Trophoblast cell (in vitro differentiated cells and primary cell): ENCODE measurements at regions not wholly inside any gene's neighbourhood (a gene's known extent, or its start where the extent isn't known, plus 50 kb on each side); places are given as distances from the start of the nearest gene placed in this dataset.

Experiments used
- DNase-seq, 2 donors: peaks; one replicate each; pipeline ENCODE4 v3.0.0-alpha.2; 2016
- H2AFZ ChIP-seq: 2 replicates; pipeline ENCODE4 v1.6.1; 2013; ENCODE audit warnings: low read length, moderate library complexity, mild to moderate bottlenecking; ENCODE audit not compliant: insufficient read depth, poor library complexity
- H2AK5ac ChIP-seq: 2 replicates; pipeline ENCODE4 v1.6.1; 2013; ENCODE audit warnings: mild to moderate bottlenecking, low read length
- H2BK120ac ChIP-seq: 2 replicates; pipeline ENCODE4 v1.6.1; 2013; ENCODE audit warnings: low read length, mild to moderate bottlenecking, moderate library complexity; ENCODE audit not compliant: insufficient read depth, poor library complexity
- H2BK12ac ChIP-seq: 2 replicates; pipeline ENCODE4 v1.6.1; 2013; ENCODE audit warnings: mild to moderate bottlenecking, low read length, moderate library complexity
- H2BK5ac ChIP-seq: 2 replicates; pipeline ENCODE4 v1.6.1; 2013; ENCODE audit warnings: low read length, low read depth, moderate library complexity, mild to moderate bottlenecking; ENCODE audit not compliant: poor library complexity
- H3K14ac ChIP-seq: 2 replicates; pipeline ENCODE4 v1.6.1; 2013; ENCODE audit warnings: mild to moderate bottlenecking, low read length
- H3K18ac ChIP-seq: 2 replicates; pipeline ENCODE4 v1.6.1; 2013; ENCODE audit warnings: mild to moderate bottlenecking, low read length
- H3K23ac ChIP-seq: 2 replicates; pipeline ENCODE4 v1.6.1; 2013; ENCODE audit warnings: low read length
- H3K27ac ChIP-seq: 2 replicates; pipeline ENCODE4 v1.5.1; 2013; ENCODE audit warnings: low read depth, mild to moderate bottlenecking, inconsistent platforms, low read length, moderate library complexity
- H3K27me3 ChIP-seq: 2 replicates; pipeline ENCODE4 v1.6.1; 2013; ENCODE audit warnings: inconsistent platforms, mild to moderate bottlenecking, low read length, moderate library complexity; ENCODE audit not compliant: insufficient read depth
- H3K36me3 ChIP-seq, 2 experiments: 1 replicate in 1 of 2; 2 replicates in 1 of 2; pipeline ENCODE4 v1.6.1; 2013; ENCODE audit warnings: low read length in 2 of 2, mild to moderate bottlenecking in 2 of 2, moderate library complexity in 1 of 2; ENCODE audit not compliant: insufficient read depth in 2 of 2, control insufficient read depth in 1 of 2
- H3K4ac ChIP-seq: 2 replicates; pipeline ENCODE4 v1.6.1; 2013; ENCODE audit warnings: low read depth, mild to moderate bottlenecking, low read length, moderate library complexity
- H3K4me1 ChIP-seq, 2 experiments: 1 replicate in 1 of 2; 2 replicates in 1 of 2; pipeline ENCODE4 v1.6.1; 2013; ENCODE audit warnings: low read length in 2 of 2, mild to moderate bottlenecking in 2 of 2, moderate library complexity in 1 of 2; ENCODE audit not compliant: insufficient read depth in 2 of 2, control insufficient read depth in 1 of 2
- H3K4me2 ChIP-seq: 2 replicates; pipeline ENCODE4 v1.6.1; 2013; ENCODE audit warnings: inconsistent platforms, mild to moderate bottlenecking, low read length, moderate library complexity
- H3K4me3 ChIP-seq: 2 replicates; pipeline ENCODE4 v1.5.1; 2013; ENCODE audit warnings: mild to moderate bottlenecking, low read depth, low read length, inconsistent platforms
- H3K79me1 ChIP-seq: one replicate; pipeline ENCODE4 v1.6.1; 2013; ENCODE audit warnings: low read length
- H3K79me2 ChIP-seq: 2 replicates; pipeline ENCODE4 v1.6.1; 2013; ENCODE audit warnings: low read length, mild to moderate bottlenecking; ENCODE audit not compliant: control insufficient read depth, insufficient read depth, poor library complexity
- H3K9ac ChIP-seq: 2 replicates; pipeline ENCODE4 v1.6.1; 2013; ENCODE audit warnings: mild to moderate bottlenecking, low read length
- H3K9me3 ChIP-seq: 2 replicates; pipeline ENCODE4 v1.6.1; 2013; ENCODE audit warnings: low read depth, mild to moderate bottlenecking, control low read depth, inconsistent platforms, low read length; ENCODE audit not compliant: insufficient read depth
- H4K12ac ChIP-seq: 2 replicates; pipeline ENCODE4 v1.6.1; 2013; ENCODE audit warnings: low read depth, mild to moderate bottlenecking, low read length, moderate library complexity
- H4K8ac ChIP-seq: 2 replicates; pipeline ENCODE4 v1.6.1; 2013; ENCODE audit warnings: low read depth, mild to moderate bottlenecking, low read length, moderate library complexity
- H4K91ac ChIP-seq: one replicate; pipeline ENCODE4 v1.6.1; 2013; ENCODE audit warnings: low read depth, mild to moderate bottlenecking, low read length, moderate library complexity
- WGBS: extraction: QIAGEN DNeasy Blood & Tissue Kit; methylation state at CpG from one replicate; pipeline ENCODE4 v1.1.7; 2013; ENCODE audit warnings: missing lambda C conversion rate; ENCODE audit not compliant: insufficient read length, insufficient coverage; ENCODE audit errors: extremely low coverage; 5-methylcytosine and 5-hydroxymethylcytosine counted together

DNA sequence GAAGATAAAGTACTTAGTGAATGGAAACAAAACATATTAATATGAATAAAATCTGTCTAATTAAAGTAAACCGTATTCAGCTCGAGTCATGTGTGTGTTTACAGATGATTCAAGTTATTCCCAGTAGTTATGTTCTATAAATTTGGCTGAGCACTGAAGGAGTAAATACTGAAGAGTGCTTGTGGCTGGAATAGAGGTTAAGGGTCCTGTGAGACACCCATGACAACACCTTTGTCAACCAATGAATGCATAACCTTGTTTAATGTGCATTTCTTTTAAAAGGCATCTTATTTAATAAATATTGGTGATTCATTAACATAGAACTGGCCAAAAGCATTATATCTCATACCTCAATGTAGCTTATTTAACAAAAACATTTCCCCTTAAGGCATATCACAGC, 577.8 kb upstream of the SLITRK5 start:
- Histone ChIP-seq H3K9me3 (no peaks in the 10 kb centered on the region), H3K4me2 (no peak overlapping the region), H3K18ac (no peak overlapping the region), H2BK5ac (no peak overlapping the region), H3K79me1 (no peaks in the 10 kb centered on the region), H4K12ac (no peak overlapping the region), H3K4me3 (no peak overlapping the region), H4K91ac (no peak overlapping the region), H2BK120ac (no peak overlapping the region), H3K4ac (no peak overlapping the region), H3K27me3 (no peaks in the 10 kb centered on the region), H3K9ac (no peak overlapping the region), H3K4me1 (no peaks in the 10 kb centered on the region), H2BK12ac (no peak overlapping the region), H3K27ac (no peak overlapping the region), H3K23ac (no peak overlapping the region), H2AK5ac (no peak overlapping the region), H3K36me3 (no peaks in the 10 kb centered on the region), H4K8ac (no peak overlapping the region), H3K14ac (no peak overlapping the region), H3K79me2 (no peaks in the 10 kb centered on the region), H2AFZ (no peak overlapping the region)
- DNase-seq: no peak
- WGBS: no CpG with 5 or more reads among the region's 2 CpGs

DNA sequence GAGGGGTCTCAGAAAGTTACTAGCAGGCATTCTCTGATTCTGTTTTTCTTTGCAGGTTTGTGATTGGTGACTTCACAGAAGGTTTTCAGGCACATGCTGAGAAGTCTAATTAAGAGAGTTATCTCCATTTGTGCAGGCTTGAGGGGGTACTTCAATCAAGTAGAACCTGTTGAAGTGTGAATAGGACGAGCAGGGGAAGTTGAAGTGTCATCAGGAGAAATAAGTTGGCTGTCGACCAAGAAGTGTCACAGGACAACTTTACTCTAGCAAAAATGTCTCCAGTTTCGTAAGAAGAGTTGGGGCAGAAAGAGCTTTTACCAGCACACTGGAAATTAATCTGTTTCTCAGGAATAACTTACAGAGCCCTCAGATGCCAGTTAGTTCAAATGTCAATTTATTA, 576.5 kb upstream of the SLITRK5 start:
- Histone ChIP-seq H3K4me2 (no peak overlapping the region), H3K27ac (no peak overlapping the region), H2AK5ac (no peak overlapping the region), H4K91ac (no peak overlapping the region), H3K18ac (no peak overlapping the region), H4K8ac (no peak overlapping the region), H4K12ac (no peak overlapping the region), H3K4me1 (no peaks in the 10 kb centered on the region), H2BK120ac (no peak overlapping the region), H3K4me3 (no peak overlapping the region), H3K9me3 (no peaks in the 10 kb centered on the region), H3K4ac (no peak overlapping the region), H2BK12ac (no peak overlapping the region), H2BK5ac (no peak overlapping the region), H3K23ac (no peak overlapping the region), H3K9ac (no peak overlapping the region), H3K14ac (no peak overlapping the region), H3K79me1 (no peaks in the 10 kb centered on the region), H3K36me3 (no peaks in the 10 kb centered on the region), H2AFZ (no peak overlapping the region), H3K79me2 (no peaks in the 10 kb centered on the region), H3K27me3 (no peaks in the 10 kb centered on the region)
- no peak for DNase-seq
- WGBS: no CpG with 5 or more reads among the region's 3 CpGs

DNA sequence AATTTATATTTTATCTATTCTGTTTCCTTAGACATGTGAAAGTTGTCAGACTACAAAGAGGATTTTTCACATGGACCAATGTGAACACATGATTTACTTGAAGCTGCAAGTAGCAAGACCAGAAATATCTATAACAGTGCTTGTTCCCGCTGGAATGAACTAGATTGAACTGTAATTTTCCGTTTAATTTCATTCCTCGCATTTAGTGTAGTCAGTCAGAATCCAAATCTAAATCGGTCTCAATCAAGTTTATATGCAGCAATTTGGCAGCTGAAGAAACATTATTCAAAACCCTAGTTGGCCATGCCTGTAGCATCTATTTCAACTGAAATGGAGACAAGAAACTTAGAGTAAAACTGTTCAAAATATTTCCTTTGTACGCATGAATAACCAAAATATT, 570.7 kb upstream of the SLITRK5 start:
- Histone ChIP-seq H2AK5ac (no peak overlapping the region), H4K91ac (no peak overlapping the region), H3K9me3 (no peaks in the 10 kb centered on the region), H3K36me3 (no peaks in the 10 kb centered on the region), H2AFZ (no peak overlapping the region), H4K12ac (no peak overlapping the region), H3K23ac (no peak overlapping the region), H3K27me3 (no peaks in the 10 kb centered on the region), H3K18ac (no peak overlapping the region), H2BK120ac (no peak overlapping the region), H3K4me3 (no peak overlapping the region), H3K27ac (no peak overlapping the region), H2BK12ac (no peak overlapping the region), H3K79me1 (no peaks in the 10 kb centered on the region), H4K8ac (no peak overlapping the region), H3K4me2 (no peak overlapping the region), H3K14ac (no peak overlapping the region), H3K4me1 (no peaks in the 10 kb centered on the region), H3K9ac (no peak overlapping the region), H2BK5ac (no peak overlapping the region), H3K4ac (no peak overlapping the region), H3K79me2 (no peaks in the 10 kb centered on the region)
- DNase-seq: no peak
- no CpG with 5 or more reads among the region's 5 CpGs for WGBS

DNA sequence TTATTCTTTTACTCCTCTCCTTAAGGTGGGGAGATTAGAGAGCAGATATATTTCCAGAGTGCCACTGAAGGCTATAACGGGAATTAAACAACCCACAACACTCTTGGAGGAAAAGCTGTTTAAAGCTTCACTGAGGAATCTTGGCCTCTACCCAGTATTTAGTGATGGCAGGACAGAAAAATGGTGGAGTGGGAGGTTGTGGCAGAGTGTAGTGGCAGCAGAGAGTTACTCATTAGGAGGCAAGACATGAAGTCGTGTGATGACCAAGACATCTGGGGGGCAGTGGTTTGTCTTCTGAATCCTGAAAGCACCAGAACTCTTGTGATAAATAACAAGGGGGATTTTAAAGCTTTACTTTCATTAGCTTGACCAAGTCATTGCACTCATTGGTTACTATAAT, 563.5 kb upstream of the SLITRK5 start:
- H3K4me2 ChIP-seq: no peak overlapping the region
- H3K79me1 ChIP-seq: no peaks in the 10 kb centered on the region

More for the DNA sequence above, 563.5 kb upstream of the SLITRK5 start:
- H2BK5ac ChIP-seq: no peak overlapping the region
- H3K36me3 ChIP-seq: no peaks in the 10 kb centered on the region
- H3K4me1 ChIP-seq: no peaks in the 10 kb centered on the region
- no peak overlapping the region for H3K23ac ChIP-seq
- no peak overlapping the region for H4K8ac ChIP-seq
- no peak overlapping the region for H3K4me3 ChIP-seq
- no peak for DNase-seq
- H3K14ac ChIP-seq: no peak overlapping the region
- no peak overlapping the region for H4K12ac ChIP-seq
- no peaks in the 10 kb centered on the region for H3K9me3 ChIP-seq
- H3K27me3 ChIP-seq: no peaks in the 10 kb centered on the region
- no peaks in the 10 kb centered on the region for H3K79me2 ChIP-seq
- H2BK12ac ChIP-seq: no peak overlapping the region
- H3K18ac ChIP-seq: no peak overlapping the region
- H2BK120ac ChIP-seq: no peak overlapping the region
- no CpG with 5 or more reads among the region's 2 CpGs for WGBS
- H3K9ac ChIP-seq: no peak overlapping the region
- H2AK5ac ChIP-seq: no peak overlapping the region
- no peak overlapping the region for H4K91ac ChIP-seq
- H3K27ac ChIP-seq: no peak overlapping the region
- H2AFZ ChIP-seq: no peak overlapping the region
- no peak overlapping the region for H3K4ac ChIP-seq
